Erythroblast (primary cell): ENCODE measurements at regions not wholly inside any gene's neighbourhood (a gene's known extent, or its start where the extent isn't known, plus 50 kb on each side); places are given as distances from the start of the nearest gene placed in this dataset.

Experiments used
- GATA1 ChIP-seq: IDR thresholded peaks from 2 replicates; pipeline ENCODE4 v1.6.1; 2011; ENCODE audit warnings: low read depth, mild to moderate bottlenecking, control low read depth, low read length, moderate library complexity
- POLR2A ChIP-seq: IDR thresholded peaks from 2 replicates; pipeline ENCODE4 v1.6.1; 2011; ENCODE audit warnings: mild to moderate bottlenecking, low read length

- no peak for TF ChIP-seq GATA1
- no peak for TF ChIP-seq POLR2A
These were observed 80.8 kb upstream of the PIK3R1 start for GRCh38 chr5:68134669-68135313.
